ENCODE measurements at regions not wholly inside any gene's neighbourhood (a gene's known extent, or its start where the extent isn't known, plus 50 kb on each side); places are given as distances from the start of the nearest gene placed in this dataset.

DNA sequence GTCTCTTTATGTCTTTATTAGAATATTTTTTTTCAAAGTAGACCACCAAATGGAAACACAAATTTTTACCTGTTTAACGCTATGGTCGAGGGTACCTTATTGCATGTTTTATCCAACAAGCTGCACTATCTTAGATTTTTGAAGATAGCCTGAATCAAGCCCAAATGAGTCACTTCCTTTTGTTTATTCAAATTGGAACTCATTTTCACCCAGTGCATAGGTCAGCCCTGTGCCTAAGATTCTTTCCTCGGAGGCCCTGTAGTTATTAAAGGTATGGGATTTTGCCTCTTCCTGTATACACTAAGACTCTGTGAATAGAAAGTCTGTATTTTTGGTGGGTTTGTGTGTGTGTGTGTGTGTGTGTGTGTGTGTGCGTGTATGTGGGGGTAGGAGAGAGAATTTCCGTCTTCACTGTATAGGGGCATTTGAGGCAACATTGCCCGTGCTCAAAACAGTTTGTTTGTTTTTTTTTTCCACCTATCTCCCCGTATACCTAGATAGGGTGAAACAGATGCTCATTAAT, 358.0 kb upstream of the CADM2 start:
- TF ChIP-seq, protein P1, sequence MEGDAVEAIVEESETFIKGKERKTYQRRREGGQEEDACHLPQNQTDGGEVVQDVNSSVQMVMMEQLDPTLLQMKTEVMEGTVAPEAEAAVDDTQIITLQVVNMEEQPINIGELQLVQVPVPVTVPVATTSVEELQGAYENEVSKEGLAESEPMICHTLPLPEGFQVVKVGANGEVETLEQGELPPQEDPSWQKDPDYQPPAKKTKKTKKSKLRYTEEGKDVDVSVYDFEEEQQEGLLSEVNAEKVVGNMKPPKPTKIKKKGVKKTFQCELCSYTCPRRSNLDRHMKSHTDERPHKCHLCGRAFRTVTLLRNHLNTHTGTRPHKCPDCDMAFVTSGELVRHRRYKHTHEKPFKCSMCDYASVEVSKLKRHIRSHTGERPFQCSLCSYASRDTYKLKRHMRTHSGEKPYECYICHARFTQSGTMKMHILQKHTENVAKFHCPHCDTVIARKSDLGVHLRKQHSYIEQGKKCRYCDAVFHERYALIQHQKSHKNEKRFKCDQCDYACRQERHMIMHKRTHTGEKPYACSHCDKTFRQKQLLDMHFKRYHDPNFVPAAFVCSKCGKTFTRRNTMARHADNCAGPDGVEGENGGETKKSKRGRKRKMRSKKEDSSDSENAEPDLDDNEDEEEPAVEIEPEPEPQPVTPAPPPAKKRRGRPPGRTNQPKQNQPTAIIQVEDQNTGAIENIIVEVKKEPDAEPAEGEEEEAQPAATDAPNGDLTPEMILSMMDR (IDR thresholded peaks at IDR 0.05) = no peak
- no peak for TF ChIP-seq ZFX (IDR thresholded peaks at IDR 0.05; ENCODE audit: borderline replicate concordance)

Measured in 22Rv1 (cell line).